ENCODE measurements at regions not wholly inside any gene's neighbourhood (a gene's known extent, or its start where the extent isn't known, plus 50 kb on each side); places are given as distances from the start of the nearest gene placed in this dataset.

GRCh38 chr20:56698297-56698696 lies 69.2 kb downstream of the TFAP2C start:
- TF ChIP-seq CTCF (IDR thresholded peaks at IDR 0.05) (no peak), POLR2A (IDR thresholded peaks at IDR 0.05) (no peak)

Measured in right lobe of liver (tissue), 4 donors.